ENCODE measurements at regions not wholly inside any gene's neighbourhood (a gene's known extent, or its start where the extent isn't known, plus 50 kb on each side); places are given as distances from the start of the nearest gene placed in this dataset.

GRCh38 chr4:61079976-61080375, 120.2 kb upstream of the ADGRL3 start:
- POLR2A ChIA-PET = no interaction called here
- intact Hi-C loops (cut with micrococcal nuclease) (no loop called here), dilution Hi-C loops (cut with MboI; ENCODE audit: extremely low pct_ligation_motif_present, low sequenced_read_pairs) (no loop called here)
- Histone ChIP-seq H3K36me3 (ENCODE audit: control insufficient read depth in 2 of 2, extremely low read depth in 1 of 2, insufficient read depth in 2 of 2, low read length in 2 of 2) (no peaks in the 10 kb centered on the region), H3K27ac (ENCODE audit: insufficient read depth, low read depth, low read length) (no peak overlapping the region), H3K9me1 (replicated peaks; ENCODE audit: control insufficient read depth, extremely low read depth, insufficient read depth, low read length) (no peaks in the 10 kb centered on the region), H3K27me3 (ENCODE audit: control insufficient read depth in 2 of 2, insufficient read depth in 2 of 2, low read length in 2 of 2) (no peaks in the 10 kb centered on the region), H2AFZ (ENCODE audit: low read depth, low read length) (no peak overlapping the region), H3K4me1 (ENCODE audit: control insufficient read depth, extremely low read depth, insufficient read depth, low read length) (no peaks in the 10 kb centered on the region), H3K4me3 (replicated peaks in 1 of 3; ENCODE audit: insufficient read depth in 1 of 3, low read depth in 1 of 3, low read length in 3 of 3) (no peak overlapping the region), H3K9me3 (replicated peaks; ENCODE audit: control insufficient read depth, insufficient read depth, low read length) (no peaks in the 10 kb centered on the region), H3K79me2 (ENCODE audit: control insufficient read depth, insufficient read depth, low read length) (no peaks in the 10 kb centered on the region), H3K9ac (replicated peaks; ENCODE audit: extremely low read depth, insufficient read depth, low read length) (no peak overlapping the region), H4K20me1 (replicated peaks; ENCODE audit: control insufficient read depth, extremely low read depth, insufficient read depth, low read length) (no peaks in the 10 kb centered on the region), H3K4me2 (ENCODE audit: insufficient read depth, low read length) (no peak overlapping the region)
- no peak for FAIRE-seq
- no TSS peak for BruUV-seq (replicated peaks)
- TF ChIP-seq JUN (IDR thresholded peaks at IDR 0.05; ENCODE audit: borderline replicate concordance, insufficient read depth, insufficient read length, low read depth) (no peak), FOS (IDR thresholded peaks at IDR 0.05; ENCODE audit: borderline replicate concordance, insufficient read depth, low read length) (no peak), MYC (IDR thresholded peaks at IDR 0.05; ENCODE audit: low read depth, low read length) (no peak), EZH2 (IDR thresholded peaks at IDR 0.05; ENCODE audit: borderline replicate concordance, low read depth, low read length, severe bottlenecking) (no peak), GATA2 (IDR thresholded peaks at IDR 0.05; ENCODE audit: insufficient read depth, insufficient read length, low read depth, low read length) (no peak), POLR2A (IDR thresholded peaks at IDR 0.05; ENCODE audit: low read depth, low read length) (no peak), CTCF (IDR thresholded peaks at IDR 0.05; ENCODE audit: extremely low read depth in 1 of 2, insufficient read depth in 1 of 2, low read depth in 1 of 2, low read length in 2 of 2) (no peak), POLR2AphosphoS5 (IDR thresholded peaks at IDR 0.05; ENCODE audit: insufficient read depth, low read depth, low read length) (no peak), MAX (IDR thresholded peaks at IDR 0.05; ENCODE audit: insufficient read depth, insufficient read length) (no peak)
- CTCF ChIA-PET = no interaction called here
- no peak for DNase-seq (ENCODE audit: low read depth, low spot score)
